Stimulated activated CD4-positive, alpha-beta T cell treated with anti-CD3 and anti-CD28 coated beads, Interleukin-1b, Interleukin-23, amount 100 ng/mL, for 1 hour (primary cell): ENCODE measurements at regions not wholly inside any gene's neighbourhood (a gene's known extent, or its start where the extent isn't known, plus 50 kb on each side); places are given as distances from the start of the nearest gene placed in this dataset.
"Not testable (repeated sequence)": the region's sequence is repeated elsewhere in the genome, so short reads cannot be mapped to it uniquely, and the experiment has no call there.

ENCODE experiments used
- DNase-seq, 2 donors: peaks; one replicate each; pipeline ENCODE4 v3.0.0-alpha.2; 2020; ENCODE audit warnings: low read depth in 2 of 2

DNA sequence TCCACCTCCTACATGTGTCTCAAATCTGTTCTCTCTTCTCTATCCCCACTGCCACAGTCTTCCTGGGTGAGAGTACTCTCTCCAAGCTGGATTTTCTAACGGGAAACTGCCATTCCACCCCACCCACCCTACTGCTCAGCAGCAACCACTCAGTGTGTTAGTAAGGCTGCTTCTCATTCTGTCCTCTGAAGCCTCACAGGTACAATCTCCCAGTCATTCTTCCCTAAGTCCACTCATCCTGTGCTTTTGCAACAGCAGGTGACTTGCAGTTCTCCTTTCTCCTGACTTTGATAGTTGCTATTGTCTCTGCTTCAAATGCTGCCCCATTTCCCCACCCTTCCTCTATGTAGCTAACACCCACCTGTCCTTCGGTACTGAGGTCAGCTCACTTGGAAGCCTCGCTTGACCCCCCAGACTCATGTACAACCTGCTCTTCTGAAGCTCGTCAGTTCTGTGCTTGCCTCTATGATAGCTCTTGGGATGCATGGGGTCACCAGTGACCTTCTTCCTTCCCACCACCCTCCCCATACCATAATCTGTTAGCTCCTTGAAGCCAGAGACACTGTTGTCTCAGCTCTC lies 188.9 kb downstream of the RRAGC start:
- no peak for DNase-seq

DNA sequence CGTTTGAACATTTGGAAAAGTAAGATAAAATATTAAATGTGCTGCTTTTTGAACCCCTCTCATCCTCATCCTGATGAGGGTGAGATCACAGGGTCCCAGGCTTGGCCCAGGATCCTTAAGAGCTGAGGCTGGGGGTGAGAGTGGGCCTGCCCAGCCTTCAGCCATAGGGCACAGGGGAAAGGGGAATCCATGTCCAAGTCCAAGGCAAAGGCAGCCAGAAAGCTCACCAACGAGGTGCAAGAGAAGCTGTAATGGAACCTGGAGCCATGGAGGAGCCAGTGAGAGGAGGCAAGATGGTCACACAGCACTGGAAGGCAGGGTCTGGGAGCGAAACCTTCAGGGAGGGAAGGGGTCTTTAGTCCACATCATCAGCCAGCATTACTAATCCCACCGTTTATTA lies 191.9 kb downstream of the RRAGC start:
- DNase-seq: no peak

DNA sequence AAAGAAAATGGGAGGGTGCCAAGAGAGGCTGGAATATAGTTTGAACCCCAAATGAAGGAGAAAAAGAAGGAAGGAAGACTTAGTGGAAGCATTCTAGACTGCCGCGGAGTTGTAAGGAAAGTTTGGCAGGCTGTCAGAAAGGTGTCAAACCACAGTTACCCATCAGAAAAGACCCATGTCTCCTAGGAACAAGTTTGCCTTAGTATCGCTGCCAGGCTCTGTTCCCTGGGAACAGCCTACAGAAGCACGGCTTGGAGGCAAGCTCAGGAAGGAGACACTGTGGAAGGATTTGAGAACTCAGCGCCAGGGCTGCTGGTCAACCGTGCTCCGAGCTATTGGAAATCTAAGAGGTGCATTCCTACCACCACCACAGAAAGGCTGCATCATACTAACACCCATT lies 197.4 kb downstream of the RRAGC start:
- DNase-seq: no peak

DNA sequence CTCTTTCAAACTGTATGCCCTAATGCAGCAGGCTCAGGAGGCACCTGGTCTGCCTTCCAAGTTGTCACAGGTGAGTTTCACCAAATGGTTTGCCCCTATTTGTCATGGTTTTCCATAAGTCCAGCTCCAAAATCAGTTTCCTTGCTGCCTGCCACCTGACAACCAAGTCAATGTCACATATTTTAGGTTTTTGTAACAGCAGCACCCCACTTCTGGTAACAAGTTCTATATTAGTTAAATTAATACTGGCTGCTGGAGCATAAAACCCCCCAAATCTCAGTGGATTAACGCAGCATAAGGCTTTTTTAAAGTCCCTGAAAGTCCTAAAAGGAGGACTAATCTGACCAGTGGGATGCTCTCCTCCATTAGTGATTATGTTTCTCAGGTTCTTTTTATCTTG lies 200.7 kb downstream of the RRAGC start:
- DNase-seq: no peak

DNA sequence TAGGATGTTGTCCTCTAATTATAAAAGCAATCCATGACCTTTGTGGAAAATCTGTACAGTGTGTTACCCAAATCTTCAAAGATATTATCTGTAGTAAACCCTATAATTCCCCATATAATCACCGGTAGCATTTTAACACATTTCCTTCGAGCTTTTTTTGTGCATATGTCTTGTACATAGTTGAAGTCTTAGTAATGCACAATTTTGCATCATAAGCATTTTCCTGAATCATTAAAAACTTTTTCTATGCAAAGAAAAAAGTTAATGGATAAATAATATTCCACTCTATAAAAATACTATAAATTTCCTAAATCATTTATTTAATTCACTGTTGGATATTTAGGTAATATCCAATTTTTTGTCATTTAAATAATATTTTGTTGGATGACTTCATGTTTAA lies 201.7 kb downstream of the RRAGC start:
- no peak for DNase-seq

DNA sequence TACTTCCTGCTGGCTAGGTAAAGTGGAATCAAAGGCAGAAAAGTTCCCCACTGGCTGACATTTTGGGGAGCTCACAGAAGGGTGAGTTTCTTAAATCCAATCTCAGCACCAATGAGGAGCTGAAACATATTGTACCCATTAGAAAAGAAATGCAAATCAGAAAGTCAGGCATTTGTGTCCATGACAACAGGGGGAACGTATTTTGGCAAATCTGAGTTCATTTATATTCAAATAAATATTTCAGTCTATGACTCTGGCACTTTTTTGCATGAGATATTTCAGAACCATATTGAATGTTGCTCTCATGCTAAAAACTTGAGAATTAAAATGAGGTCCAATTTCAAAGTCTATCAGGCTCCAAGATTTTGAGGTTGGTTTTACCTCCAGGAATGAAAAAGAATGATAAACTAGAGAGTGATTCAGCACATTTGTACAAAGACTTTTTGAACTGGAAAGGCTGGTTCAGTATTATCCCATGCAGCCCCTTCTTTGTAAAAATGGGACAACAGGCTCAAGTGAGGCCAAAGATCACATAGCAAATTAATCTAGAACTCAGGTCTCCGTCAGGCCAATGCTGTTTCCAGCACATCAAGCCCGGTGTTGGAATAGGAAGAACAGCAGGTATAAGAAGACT lies 202.2 kb downstream of the RRAGC start:
- no peak for DNase-seq

DNA sequence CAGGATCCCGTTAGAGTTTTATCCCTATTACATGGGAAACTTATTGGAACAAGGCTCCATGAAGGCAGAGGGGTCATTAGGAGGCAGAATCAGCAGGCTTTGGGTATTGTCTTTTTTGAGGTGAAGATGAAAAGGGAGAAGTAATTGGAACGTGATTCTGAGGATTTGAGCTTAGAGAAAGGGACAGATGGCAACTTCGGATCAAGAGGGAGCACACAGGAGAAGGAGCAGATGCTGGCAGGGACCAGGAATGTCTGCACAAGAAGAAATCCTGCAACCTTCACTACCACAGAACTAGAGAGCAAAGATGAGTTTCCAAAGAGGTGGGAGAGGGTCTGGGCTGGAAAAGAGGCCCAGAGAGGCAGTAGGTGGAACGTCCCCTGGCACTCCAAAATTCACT lies 202.8 kb downstream of the RRAGC start:
- no peak for DNase-seq

DNA sequence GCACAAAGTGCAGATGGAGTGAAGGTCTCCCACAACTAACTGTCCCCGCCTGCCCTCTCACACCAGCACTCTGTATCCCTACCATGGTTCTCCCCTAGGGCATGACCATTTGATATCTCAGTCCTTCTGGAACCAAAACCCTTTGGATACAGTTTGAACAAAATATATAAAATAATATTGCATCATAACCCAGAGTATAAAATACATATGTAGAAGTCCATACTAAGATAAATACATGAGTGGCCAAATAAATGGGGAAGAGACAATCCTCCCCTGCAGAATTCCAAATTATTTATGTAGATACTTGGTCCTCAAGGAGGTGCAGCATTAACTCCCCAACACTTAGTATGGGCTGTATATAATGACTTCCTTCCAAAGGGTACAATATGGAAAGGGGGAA lies 207.4 kb downstream of the RRAGC start:
- DNase-seq: no peak

DNA sequence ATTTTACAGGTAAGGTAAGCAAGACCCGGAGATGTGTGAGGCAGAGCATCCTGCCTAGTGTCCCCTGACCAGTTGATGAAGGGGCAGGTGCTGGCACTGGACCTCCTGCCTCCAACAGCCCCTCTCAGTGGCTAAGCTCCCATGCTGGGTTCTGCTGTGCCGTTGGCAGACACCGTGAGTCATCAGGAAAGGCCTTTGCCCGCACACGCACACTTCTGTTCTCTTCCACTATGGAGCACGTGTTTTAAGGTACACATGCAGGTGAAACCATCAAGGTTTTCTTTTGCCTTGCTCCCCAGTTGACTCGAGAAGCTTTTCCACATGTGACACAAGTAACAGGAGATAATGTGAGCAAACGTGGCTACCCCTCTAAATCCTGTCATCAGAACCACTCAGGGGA lies 207.9 kb downstream of the RRAGC start:
- DNase-seq: no peak

DNA sequence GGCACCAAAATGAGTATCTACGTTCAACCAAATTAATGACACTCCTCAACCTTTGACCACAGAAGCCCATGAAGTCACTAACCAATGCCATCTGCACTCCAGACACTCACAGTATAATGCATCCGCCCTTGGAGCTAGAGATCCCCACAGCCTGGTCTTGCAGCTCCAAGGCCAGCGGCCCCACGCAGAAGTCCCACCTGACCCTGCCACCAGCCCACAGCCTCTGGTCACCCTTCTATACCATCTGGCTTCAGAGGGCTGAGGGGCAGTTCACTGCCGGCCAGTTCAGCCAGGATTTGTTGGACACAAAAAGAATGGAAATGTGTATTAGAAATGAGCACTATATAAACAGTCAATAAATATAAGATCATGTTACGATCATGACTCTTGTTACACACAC lies 211.2 kb downstream of the RRAGC start:
- no peak for DNase-seq

DNA sequence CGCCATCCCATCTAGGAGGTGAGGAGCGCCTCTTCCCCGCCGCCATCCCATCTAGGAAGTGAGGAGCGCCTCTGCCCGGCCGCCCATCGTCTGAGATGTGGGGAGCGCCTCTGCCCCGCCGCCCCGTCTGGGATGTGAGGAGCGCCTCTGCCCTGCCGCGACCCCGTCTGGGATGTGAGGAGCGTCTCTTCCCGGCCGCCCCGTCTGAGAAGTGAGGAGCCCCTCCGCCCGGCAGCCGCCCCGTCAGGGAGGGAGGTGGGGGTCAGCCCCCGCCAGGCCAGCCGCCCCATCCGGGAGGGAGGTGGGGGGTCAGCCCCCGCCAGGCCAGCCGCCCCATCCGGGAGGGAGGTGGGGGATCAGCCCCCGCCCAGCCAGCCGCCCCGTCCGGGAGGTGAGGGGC lies 212.2 kb downstream of the RRAGC start:
- not testable (repeated sequence) for DNase-seq

DNA sequence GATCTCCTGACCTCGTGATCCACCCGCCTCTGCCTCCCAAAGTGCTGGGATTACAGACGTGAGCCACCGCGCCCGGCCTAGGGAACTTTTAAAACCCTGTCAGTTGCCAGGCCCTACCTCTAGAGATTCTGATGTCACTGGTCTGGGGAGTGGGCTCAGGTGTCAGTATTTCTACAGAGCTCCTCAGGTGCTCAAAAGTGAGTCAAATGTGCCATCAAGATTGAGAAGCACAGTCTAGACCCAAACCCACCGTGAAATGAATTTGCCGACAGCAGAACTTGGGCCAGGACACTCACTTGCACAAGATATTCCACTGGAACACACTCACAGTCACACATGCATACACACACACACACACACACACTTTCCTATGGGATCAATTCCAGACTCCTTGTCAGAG lies 215.5 kb downstream of the RRAGC start:
- DNase-seq: no peak

DNA sequence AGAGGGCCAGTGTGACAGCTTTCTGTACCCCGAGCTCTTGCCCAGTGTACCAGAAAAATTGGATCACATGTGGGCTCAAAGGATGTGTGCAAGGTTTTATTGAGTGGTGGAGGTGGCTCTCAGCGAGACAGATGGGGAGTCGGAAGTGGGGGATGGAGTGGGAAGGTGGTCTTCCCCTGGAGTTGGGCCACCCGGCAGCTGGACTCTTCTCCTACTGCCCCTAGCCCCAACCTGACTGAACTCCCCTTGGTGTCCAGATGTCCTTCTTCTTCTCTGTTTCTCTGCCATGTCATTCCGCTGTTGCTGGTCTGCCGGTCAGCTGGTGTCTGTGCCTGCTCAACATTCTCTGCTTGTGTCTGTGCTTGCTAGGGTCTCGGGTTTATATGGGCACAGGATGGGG lies 217.9 kb downstream of the RRAGC start:
- DNase-seq: no peak

DNA sequence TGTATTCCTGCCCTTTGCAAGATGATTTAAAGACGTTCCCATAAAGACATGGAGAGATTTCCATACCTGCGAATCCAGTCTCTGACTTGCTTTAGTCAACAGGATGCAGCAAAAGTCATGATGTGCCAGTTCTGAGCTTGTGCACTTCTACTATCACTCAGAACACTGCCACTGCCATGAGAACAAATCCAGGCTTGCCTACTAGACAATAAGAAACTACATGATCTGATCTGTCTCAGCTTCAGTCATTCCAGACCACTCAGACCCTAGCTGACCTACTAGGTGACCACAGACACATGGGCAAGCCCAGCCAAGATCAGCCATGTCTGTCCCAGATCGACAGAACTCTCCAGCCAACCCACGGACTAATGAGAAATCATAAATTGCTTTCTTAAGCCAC lies 219.2 kb downstream of the RRAGC start:
- no peak for DNase-seq

DNA sequence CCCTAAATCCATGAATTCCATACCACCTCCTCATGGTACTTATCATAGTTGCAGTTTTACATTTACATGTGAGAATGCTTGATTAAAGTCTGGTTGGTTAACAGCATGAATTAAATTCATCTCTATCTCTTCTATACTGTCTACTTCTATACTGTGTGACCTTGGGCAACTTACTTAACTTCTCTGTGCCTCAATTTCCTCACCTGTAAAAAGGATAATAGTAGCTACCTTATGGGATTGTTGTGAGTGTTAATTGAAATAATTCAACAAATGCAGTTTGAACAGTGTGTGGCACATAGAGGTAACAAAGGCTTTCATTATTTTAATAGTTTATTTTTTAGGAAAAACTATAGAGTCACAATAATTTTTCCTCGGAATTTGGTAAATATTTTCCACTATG lies 231.3 kb downstream of the RRAGC start:
- DNase-seq: no peak

DNA sequence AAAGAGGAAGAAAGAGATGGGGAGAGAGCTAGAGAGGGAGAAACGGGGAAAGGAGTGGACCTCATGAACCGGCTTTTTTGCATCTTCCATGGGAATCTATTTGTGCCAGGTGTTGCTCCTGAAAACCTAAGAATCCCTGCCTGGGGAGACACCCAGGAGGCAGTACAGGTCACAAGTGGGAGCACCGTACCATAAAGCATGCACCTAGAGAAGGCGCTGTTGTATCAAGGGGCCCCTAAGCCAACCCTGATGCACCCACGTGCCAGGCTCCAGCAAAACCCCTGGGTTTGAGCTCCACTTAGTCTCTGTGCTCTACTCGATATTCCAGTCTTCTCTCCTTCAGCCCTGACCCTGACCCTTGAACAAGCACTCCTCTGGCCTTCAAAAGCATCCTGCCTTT lies 233.6 kb downstream of the RRAGC start:
- no peak for DNase-seq

DNA sequence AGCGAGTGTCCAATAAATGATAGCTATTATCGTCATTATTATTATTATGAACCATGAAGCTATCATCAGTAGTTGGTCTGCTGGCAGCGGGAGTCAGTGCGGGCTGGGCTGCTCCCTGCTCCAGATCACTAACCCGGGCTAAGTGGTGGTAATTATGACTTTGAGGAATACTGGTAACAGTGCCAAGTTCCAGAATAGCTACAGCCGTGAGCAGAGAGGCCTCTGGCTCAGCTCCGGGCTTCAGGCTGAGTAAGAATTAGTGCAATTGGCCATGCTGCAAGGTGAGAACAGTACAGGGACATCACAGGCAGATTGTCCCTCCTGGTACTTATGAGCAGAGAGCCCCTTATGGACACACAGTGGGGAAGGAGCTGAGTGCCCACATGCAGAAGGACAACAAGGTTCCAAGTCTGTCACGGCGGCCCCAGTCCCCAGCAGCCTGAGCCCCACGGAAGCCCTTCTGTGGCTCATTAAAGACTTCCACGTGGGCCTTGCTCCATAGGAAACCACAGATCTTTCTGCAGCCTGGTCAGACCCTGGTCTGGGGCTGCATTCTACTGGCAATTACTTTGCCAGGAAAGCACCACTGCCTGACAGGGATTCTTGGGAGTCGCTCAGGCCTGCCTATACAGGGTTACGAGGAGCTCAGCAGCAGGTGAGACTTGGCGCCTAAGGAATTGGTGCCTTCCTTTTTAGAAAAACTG lies 235.1 kb downstream of the RRAGC start:
- no peak for DNase-seq

DNA sequence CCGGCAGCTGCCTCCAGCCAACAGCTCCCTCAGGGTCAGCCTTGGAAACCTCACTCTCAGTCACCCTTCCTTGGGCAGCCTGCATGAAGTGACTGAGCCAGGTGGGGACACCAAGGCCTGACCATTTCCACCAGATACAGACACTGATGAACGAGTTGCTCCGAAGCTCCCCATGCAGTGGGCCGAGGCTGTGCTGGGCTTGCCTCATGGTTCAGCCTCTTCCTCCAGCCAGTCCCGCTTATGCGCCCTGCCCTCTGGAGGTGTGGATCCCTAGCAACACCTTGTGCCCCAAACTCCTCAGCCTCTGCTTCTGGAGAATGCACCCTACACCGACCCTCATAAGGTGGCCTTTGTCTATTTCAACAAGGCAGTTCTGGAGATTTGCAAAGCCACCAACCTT lies 236.0 kb downstream of the RRAGC start:
- DNase-seq: no peak

DNA sequence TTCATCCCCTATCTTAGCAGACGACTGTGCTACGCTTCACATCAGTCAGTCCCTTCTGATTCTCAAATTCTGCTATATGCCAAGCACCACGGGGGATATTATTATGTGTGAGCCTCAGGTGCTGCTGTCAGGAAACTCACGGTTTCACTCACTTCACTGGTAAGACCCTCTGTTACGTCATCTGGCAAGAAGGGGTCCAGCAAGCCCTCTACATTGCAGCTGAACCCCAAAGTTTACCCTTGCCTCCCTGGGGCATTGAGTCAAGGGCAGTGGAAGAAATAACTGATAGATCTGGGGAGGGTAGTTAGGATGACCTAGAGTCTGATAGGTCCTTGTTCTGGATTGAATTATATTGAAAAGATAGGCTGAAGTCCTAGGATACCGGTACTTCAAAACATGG lies 237.4 kb downstream of the RRAGC start:
- DNase-seq: no peak

DNA sequence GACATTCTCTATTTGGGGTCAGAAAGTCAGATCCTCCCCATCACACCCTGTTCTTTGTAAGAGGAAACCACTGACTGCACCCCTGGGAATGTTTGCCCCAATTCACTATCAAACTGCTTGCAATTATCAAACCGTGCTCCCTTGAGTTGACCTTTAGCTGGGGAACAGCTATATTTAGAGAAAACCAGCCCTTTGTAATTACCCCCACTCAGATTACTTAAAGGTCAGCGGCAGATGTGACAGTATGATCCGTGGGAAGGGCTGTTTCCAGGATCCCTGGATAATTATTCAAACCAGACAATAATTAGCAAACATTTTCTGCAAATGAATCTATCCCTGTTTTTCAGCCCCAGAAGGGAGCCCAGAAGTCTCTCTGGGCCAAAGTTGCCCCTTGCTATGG lies 242.7 kb downstream of the RRAGC start:
- no peak for DNase-seq

DNA sequence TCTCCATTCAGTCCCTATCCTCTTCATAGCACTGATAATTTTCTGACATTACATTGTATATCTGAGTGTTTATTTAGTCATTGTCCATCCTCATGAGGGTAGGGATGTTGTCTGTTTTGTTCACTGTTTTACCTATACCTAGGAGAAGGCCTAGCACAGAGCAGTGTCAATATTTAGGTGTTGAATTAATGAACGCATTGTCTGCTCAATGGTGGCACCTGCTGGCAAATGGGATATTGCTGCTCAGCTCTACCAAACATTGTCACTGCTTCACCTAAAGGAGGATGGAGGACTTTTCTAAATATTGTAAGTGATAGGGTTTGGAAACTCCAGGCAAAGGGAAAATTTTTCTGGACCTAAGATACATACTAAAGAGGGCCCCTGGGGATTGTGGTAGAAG lies 243.9 kb downstream of the RRAGC start:
- no peak for DNase-seq

DNA sequence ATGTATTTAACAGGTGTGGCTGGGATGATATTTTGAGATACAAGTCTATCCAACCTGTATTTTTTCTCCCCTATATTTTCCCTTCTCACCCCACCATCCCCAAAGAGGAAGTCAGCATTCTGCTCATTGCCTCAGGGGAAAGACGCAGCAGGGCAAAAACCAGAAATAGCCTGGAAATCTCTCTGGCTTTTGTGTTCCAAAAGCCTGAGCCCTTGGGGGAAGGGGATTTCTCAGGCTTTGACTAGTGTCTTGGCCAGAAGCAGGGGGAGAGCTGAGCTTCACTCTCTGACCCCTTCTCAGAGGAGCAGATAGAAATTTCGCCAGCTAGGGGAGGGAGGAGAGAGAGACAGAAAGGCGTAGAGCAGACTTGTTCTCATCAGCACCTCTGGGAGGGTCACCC lies 244.7 kb downstream of the RRAGC start:
- DNase-seq: no peak

DNA sequence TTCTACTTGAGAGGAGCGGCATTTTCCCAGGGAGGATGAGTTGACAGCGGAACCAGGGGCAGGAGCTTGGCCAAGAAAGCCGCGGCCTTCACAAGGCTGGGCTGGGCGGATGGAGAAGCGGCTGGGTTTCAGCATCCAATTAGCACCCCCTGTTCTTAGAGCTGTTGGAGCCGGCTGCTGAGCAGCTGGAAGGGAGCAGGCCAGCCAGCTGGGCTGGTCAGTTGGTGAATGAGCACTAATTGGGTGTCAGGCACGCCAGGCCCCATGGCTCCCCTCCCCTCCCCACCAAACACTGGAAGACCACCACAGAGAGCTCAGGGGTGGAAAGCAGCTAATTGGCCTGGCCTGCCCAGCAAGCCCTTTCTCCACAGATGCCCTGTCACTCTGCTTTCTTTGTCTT lies 245.6 kb downstream of the RRAGC start:
- DNase-seq: no peak

DNA sequence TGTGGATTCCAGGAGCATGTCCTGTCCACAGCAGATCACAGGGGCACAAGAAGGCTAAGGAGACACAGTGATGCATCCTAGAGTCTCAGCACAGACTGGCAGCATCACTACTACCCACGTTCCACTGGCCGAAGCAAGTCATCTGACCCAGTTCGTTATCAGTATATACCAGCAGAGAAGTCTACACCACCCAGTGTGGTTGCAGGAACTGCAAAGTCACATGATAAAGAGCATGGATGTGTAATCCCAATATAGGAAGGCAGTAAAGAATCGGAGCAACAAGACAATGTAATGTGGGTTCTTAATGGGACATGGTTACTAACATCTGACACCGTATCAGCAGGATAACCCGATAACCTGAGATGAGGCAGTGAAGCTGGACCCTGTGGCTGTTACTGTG lies 246.6 kb downstream of the RRAGC start:
- DNase-seq: no peak
